ENCODE measurements at regions not wholly inside any gene's neighbourhood (a gene's known extent, or its start where the extent isn't known, plus 50 kb on each side); places are given as distances from the start of the nearest gene placed in this dataset.

DNA sequence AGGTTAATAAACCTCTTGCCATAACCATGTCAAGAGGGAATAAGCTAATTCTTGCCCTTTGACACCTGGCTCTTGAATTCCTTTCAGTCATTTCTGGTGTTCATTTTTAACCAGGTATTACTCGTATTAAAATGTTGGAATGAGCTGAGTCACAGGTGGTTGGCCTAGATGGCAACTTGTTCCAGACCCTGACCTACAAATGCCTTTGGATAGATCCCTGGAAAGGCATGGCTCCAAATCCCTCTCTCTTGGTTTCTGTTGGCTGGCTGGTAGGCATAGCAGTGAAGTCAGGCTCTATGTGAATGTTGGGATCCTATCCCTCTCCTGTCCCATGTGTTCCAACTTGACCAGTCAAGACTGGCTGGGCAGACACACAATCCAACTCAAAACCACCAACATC is 277.1 kb upstream of the PROK2 start:
- Histone ChIP-seq H3K4me3 (ENCODE audit: severe bottlenecking) (no peak overlapping the region), H3K4me1 (ENCODE audit: insufficient read depth, poor library complexity, severe bottlenecking) (no peaks in the 10 kb centered on the region), H3K9me3 (ENCODE audit: severe bottlenecking) (no peaks in the 10 kb centered on the region), H3K36me3 (ENCODE audit: low read depth) (no peaks in the 10 kb centered on the region), H3K27ac (ENCODE audit: poor library complexity, severe bottlenecking) (no peak overlapping the region), H3K27me3 (ENCODE audit: insufficient read depth, poor library complexity, severe bottlenecking) (no peaks in the 10 kb centered on the region)
- ATAC-seq (ENCODE audit: low read depth): no peak
- DNase-seq (ENCODE audit: low spot score): no peak
- TF ChIP-seq, protein P1, sequence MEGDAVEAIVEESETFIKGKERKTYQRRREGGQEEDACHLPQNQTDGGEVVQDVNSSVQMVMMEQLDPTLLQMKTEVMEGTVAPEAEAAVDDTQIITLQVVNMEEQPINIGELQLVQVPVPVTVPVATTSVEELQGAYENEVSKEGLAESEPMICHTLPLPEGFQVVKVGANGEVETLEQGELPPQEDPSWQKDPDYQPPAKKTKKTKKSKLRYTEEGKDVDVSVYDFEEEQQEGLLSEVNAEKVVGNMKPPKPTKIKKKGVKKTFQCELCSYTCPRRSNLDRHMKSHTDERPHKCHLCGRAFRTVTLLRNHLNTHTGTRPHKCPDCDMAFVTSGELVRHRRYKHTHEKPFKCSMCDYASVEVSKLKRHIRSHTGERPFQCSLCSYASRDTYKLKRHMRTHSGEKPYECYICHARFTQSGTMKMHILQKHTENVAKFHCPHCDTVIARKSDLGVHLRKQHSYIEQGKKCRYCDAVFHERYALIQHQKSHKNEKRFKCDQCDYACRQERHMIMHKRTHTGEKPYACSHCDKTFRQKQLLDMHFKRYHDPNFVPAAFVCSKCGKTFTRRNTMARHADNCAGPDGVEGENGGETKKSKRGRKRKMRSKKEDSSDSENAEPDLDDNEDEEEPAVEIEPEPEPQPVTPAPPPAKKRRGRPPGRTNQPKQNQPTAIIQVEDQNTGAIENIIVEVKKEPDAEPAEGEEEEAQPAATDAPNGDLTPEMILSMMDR (IDR thresholded peaks at IDR 0.05; ENCODE audit: poor library complexity, severe bottlenecking): no peak

- Histone ChIP-seq H3K27ac (ENCODE audit: poor library complexity, severe bottlenecking) (no peak overlapping the region), H3K27me3 (ENCODE audit: insufficient read depth, poor library complexity, severe bottlenecking) (no peaks in the 10 kb centered on the region), H3K36me3 (ENCODE audit: low read depth) (no peaks in the 10 kb centered on the region), H3K4me1 (ENCODE audit: insufficient read depth, poor library complexity, severe bottlenecking) (no peaks in the 10 kb centered on the region), H3K9me3 (ENCODE audit: severe bottlenecking) (no peaks in the 10 kb centered on the region), H3K4me3 (ENCODE audit: severe bottlenecking) (no peak overlapping the region)
- ATAC-seq (ENCODE audit: low read depth): no peak
- TF ChIP-seq, protein P1 (IDR thresholded peaks at IDR 0.05; ENCODE audit: poor library complexity, severe bottlenecking): no peak
- no peak for DNase-seq (ENCODE audit: low spot score)
Measured at GRCh38 chr3:72060447-72061034, 275.6 kb upstream of the PROK2 start.

DNA sequence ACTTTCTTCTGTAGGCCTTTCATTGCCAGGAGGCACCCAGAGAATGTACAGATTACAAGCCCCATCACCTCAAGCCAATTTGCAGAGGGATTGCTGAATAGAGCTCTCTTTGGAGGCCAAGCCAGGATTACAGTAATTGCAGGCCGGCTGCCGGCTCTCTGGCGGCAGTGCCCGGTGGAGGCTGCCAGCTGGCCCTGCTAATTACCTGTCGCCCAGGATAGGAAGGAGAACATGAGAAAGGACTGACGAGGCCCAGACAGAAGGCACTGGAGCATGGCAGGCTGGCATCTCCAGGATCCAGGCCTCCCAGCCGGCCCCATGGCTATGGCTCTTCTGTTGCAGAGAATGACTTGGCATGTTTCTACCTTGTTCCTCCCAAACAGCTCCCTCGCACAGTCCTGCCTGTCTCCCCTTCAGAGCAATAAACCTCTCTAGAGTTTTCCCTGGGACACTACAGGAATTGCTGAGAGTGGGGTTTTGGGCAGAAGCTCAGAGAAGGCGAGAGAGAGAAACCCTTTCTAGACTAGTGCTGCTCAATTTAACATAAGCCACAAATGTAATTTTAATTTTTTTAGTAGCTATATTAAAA is 273.6 kb upstream of the PROK2 start:
- TF ChIP-seq, protein P1 (IDR thresholded peaks at IDR 0.05; ENCODE audit: poor library complexity, severe bottlenecking): no peak
- Histone ChIP-seq H3K27me3 (ENCODE audit: insufficient read depth, poor library complexity, severe bottlenecking) (no peaks in the 10 kb centered on the region), H3K27ac (ENCODE audit: poor library complexity, severe bottlenecking) (no peak overlapping the region), H3K4me3 (ENCODE audit: severe bottlenecking) (no peak overlapping the region), H3K4me1 (ENCODE audit: insufficient read depth, poor library complexity, severe bottlenecking) (no peaks in the 10 kb centered on the region), H3K36me3 (ENCODE audit: low read depth) (no peaks in the 10 kb centered on the region), H3K9me3 (ENCODE audit: severe bottlenecking) (no peaks in the 10 kb centered on the region)
- no peak for ATAC-seq (ENCODE audit: low read depth)
- DNase-seq (ENCODE audit: low spot score): no peak

DNA sequence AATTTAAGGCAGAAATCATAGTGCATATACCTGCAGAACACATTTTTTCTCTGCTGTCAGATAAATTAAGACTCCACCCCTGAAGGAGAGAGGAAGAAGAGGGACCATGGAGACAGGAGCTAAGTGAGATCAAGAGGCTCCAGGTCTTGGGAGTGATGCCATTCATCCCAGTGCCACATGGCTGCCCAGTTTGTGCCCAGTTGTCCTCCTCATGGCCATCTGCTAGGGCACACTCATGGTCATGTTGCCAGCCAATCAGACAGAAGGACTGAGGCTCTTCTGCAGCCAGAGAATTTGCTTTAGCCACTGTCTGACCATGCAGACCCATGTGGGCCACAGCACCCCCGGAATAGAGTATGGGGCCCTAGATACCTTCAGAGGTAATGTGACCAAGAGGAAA is 270.5 kb upstream of the PROK2 start:
- ATAC-seq (ENCODE audit: low read depth) (no peak), DNase-seq (ENCODE audit: low spot score) (no peak)
- Histone ChIP-seq H3K9me3 (ENCODE audit: severe bottlenecking) (no peaks in the 10 kb centered on the region), H3K36me3 (ENCODE audit: low read depth) (no peaks in the 10 kb centered on the region), H3K27ac (ENCODE audit: poor library complexity, severe bottlenecking) (no peak overlapping the region), H3K4me3 (ENCODE audit: severe bottlenecking) (no peak overlapping the region), H3K4me1 (ENCODE audit: insufficient read depth, poor library complexity, severe bottlenecking) (no peaks in the 10 kb centered on the region), H3K27me3 (ENCODE audit: insufficient read depth, poor library complexity, severe bottlenecking) (no peaks in the 10 kb centered on the region)
- TF ChIP-seq, protein P1 (IDR thresholded peaks at IDR 0.05; ENCODE audit: poor library complexity, severe bottlenecking): no peak

GRCh38 chr3:72054976-72055375 is 270.0 kb upstream of the PROK2 start:
- no peaks in the 10 kb centered on the region for H3K36me3 ChIP-seq (ENCODE audit: low read depth)
- DNase-seq (ENCODE audit: low spot score) (no peak), ATAC-seq (ENCODE audit: low read depth) (no peak)
- no peaks in the 10 kb centered on the region for H3K9me3 ChIP-seq (ENCODE audit: severe bottlenecking)
- H3K4me1 ChIP-seq (ENCODE audit: insufficient read depth, poor library complexity, severe bottlenecking): no peaks in the 10 kb centered on the region
- H3K27ac ChIP-seq (ENCODE audit: poor library complexity, severe bottlenecking): no peak overlapping the region
- TF ChIP-seq, protein P1 (IDR thresholded peaks at IDR 0.05; ENCODE audit: poor library complexity, severe bottlenecking): no peak
- H3K27me3 ChIP-seq (ENCODE audit: insufficient read depth, poor library complexity, severe bottlenecking): no peaks in the 10 kb centered on the region
- no peak overlapping the region for H3K4me3 ChIP-seq (ENCODE audit: severe bottlenecking)
